GM23338 (cell line): ENCODE measurements at regions not wholly inside any gene's neighbourhood (a gene's known extent, or its start where the extent isn't known, plus 50 kb on each side); places are given as distances from the start of the nearest gene placed in this dataset.

Experiments
- CREB1 ChIP-seq: fragments of 250-450 bp; sonication (Bioruptor Pico); IDR thresholded peaks from 2 replicates; pipeline ENCODE4 v1.5.0; 2020; ENCODE audit warnings: low read depth, mild to moderate bottlenecking, moderate library complexity
- EZH2 ChIP-seq: fragments of 200-600 bp; sonication (generic); IDR thresholded peaks from one replicate; pipeline ENCODE4 v1.8.0; 2017; ENCODE audit warnings: antibody characterized with exemption, mild to moderate bottlenecking, low read depth; ENCODE audit not compliant: unreplicated experiment
- EZH2phosphoT487 ChIP-seq: fragments of 200-600 bp; sonication (generic); IDR thresholded peaks from one replicate; pipeline ENCODE4 v1.8.1; 2018; ENCODE audit warnings: antibody characterized with exemption; ENCODE audit not compliant: unreplicated experiment
- POLR2AphosphoS5 ChIP-seq: IDR thresholded peaks from 2 replicates; pipeline ENCODE4 v1.6.1; 2016; ENCODE audit warnings: antibody characterized with exemption, low read depth
- STAT1 ChIP-seq: IDR thresholded peaks from one replicate; pipeline ENCODE4 v1.6.1; 2016; ENCODE audit warnings: antibody characterized with exemption; ENCODE audit not compliant: unreplicated experiment
- ZNF331 ChIP-seq: fragments of 250-450 bp; sonication (Bioruptor Pico); IDR thresholded peaks from 2 replicates; pipeline ENCODE4 v1.5.0; 2020; ENCODE audit warnings: low read depth, mild to moderate bottlenecking, moderate library complexity
- TF ChIP-seq, protein P1 (sequence below), 2 experiments: fragments of 200-600 bp in 1 of 2; sonication (generic) in 1 of 2; conservative IDR thresholded peaks; 2 replicates each; pipeline versions ENCODE4 v1.5.1 to v1.6.1; 2016 to 2017; ENCODE audit warnings: antibody characterized with exemption in 2 of 2, low read depth in 2 of 2, mild to moderate bottlenecking in 2 of 2, moderate library complexity in 1 of 2
- TF ChIP-seq, protein P2 (sequence below): IDR thresholded peaks from one replicate; pipeline ENCODE4 v1.6.1; 2018; ENCODE audit warnings: antibody characterized with exemption; ENCODE audit not compliant: unreplicated experiment

DNA sequence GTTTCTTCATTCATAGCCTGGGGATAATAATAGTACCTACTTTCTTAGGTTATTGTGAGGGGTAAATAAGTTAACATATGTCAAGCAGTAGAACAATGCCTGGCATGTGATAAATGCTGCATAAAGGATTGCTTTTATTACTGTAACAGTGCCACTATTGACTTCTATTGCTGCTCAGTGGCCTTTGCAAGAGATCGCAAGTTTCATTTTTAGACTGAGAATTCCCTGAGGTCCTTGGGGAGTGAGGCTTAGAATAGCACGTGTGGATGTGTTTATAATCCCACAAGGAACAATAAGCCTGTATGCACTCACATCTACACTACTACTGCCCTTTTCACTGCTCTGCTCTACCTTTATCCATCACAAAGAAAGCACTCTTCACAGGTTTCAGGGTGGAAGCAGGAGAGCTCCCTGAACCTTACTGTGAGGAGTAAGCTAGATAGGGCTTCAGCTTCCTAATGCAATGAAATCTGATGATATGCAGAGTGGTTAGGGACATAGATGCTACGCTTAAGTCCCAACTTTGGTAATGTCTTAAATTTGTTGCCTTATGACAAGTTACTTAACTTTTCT lies 302.6 kb downstream of the SNAPC1 start:
- TF ChIP-seq CREB1 (CRISPR knock-in tag) (no peak), EZH2 (no peak), POLR2AphosphoS5 (no peak), STAT1 (no peak), ZNF331 (CRISPR knock-in tag) (no peak), EZH2phosphoT487 (no peak)
- TF ChIP-seq, protein P1, sequence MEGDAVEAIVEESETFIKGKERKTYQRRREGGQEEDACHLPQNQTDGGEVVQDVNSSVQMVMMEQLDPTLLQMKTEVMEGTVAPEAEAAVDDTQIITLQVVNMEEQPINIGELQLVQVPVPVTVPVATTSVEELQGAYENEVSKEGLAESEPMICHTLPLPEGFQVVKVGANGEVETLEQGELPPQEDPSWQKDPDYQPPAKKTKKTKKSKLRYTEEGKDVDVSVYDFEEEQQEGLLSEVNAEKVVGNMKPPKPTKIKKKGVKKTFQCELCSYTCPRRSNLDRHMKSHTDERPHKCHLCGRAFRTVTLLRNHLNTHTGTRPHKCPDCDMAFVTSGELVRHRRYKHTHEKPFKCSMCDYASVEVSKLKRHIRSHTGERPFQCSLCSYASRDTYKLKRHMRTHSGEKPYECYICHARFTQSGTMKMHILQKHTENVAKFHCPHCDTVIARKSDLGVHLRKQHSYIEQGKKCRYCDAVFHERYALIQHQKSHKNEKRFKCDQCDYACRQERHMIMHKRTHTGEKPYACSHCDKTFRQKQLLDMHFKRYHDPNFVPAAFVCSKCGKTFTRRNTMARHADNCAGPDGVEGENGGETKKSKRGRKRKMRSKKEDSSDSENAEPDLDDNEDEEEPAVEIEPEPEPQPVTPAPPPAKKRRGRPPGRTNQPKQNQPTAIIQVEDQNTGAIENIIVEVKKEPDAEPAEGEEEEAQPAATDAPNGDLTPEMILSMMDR (conservative IDR thresholded peaks at IDR 0.05; ENCODE audit: low read depth in 2 of 2), result no peak
- TF ChIP-seq, protein P2, sequence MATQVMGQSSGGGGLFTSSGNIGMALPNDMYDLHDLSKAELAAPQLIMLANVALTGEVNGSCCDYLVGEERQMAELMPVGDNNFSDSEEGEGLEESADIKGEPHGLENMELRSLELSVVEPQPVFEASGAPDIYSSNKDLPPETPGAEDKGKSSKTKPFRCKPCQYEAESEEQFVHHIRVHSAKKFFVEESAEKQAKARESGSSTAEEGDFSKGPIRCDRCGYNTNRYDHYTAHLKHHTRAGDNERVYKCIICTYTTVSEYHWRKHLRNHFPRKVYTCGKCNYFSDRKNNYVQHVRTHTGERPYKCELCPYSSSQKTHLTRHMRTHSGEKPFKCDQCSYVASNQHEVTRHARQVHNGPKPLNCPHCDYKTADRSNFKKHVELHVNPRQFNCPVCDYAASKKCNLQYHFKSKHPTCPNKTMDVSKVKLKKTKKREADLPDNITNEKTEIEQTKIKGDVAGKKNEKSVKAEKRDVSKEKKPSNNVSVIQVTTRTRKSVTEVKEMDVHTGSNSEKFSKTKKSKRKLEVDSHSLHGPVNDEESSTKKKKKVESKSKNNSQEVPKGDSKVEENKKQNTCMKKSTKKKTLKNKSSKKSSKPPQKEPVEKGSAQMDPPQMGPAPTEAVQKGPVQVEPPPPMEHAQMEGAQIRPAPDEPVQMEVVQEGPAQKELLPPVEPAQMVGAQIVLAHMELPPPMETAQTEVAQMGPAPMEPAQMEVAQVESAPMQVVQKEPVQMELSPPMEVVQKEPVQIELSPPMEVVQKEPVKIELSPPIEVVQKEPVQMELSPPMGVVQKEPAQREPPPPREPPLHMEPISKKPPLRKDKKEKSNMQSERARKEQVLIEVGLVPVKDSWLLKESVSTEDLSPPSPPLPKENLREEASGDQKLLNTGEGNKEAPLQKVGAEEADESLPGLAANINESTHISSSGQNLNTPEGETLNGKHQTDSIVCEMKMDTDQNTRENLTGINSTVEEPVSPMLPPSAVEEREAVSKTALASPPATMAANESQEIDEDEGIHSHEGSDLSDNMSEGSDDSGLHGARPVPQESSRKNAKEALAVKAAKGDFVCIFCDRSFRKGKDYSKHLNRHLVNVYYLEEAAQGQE, result no peak
